ENCODE measurements at regions not wholly inside any gene's neighbourhood (a gene's known extent, or its start where the extent isn't known, plus 50 kb on each side); places are given as distances from the start of the nearest gene placed in this dataset.

- TF ChIP-seq CTCF (IDR thresholded peaks at IDR 0.05) (no peak), POLR2A (IDR thresholded peaks at IDR 0.05) (no peak)
Observed at GRCh38 chr14:87601036-87601435, 391.9 kb downstream of the GALC start.

All from adrenal gland (tissue), 5 donors.